Right lobe of liver (tissue), 6 donors: ENCODE measurements at regions not wholly inside any gene's neighbourhood (a gene's known extent, or its start where the extent isn't known, plus 50 kb on each side); places are given as distances from the start of the nearest gene placed in this dataset.

Source experiments
- ATAC-seq, 4 donors: fragments of 200-7000 bp; cut with Tn5 transposase; one replicate each; pipeline ENCODE4 v1.9.1; 2020; ENCODE audit warnings: mild to moderate bottlenecking in 4 of 4, moderate library complexity in 4 of 4
- DNase-seq, 3 donors: peaks; one replicate each; pipeline ENCODE4 v3.0.0-alpha.2; 2020
- H3K27ac ChIP-seq, 3 donors: fragments of 200-600 bp; one replicate each; pipeline ENCODE4 v1.8.0; 2022
- H3K27me3 ChIP-seq, 2 donors: fragments of 200-600 bp; one replicate each; pipeline ENCODE4 v1.8.0; 2022
- H3K36me3 ChIP-seq, 4 donors: fragments of 200-600 bp; sonication (generic) in 1 of 4; one replicate each; pipeline versions ENCODE4 v1.5.1 to v1.8.0; 2017 to 2022; ENCODE audit warnings: control low read depth in 1 of 4
- H3K4me1 ChIP-seq, 4 donors: fragments of 200-600 bp; sonication (generic) in 1 of 4; one replicate each; pipeline versions ENCODE4 v1.5.1 to v1.8.0; 2017 to 2022; ENCODE audit warnings: control low read depth in 1 of 4
- H3K4me3 ChIP-seq, 3 donors: fragments of 200-600 bp; one replicate each; pipeline ENCODE4 v1.8.0; 2022
- H3K9me3 ChIP-seq, 4 donors: fragments of 200-600 bp; sonication (generic) in 1 of 4; one replicate each; pipeline versions ENCODE4 v1.5.1 to v1.8.0; 2017 to 2022; ENCODE audit warnings: control low read depth in 1 of 4
- POLR2A ChIP-seq: fragments of 450-650 bp; IDR thresholded peaks from one replicate; pipeline ENCODE4 v1.6.1; 2017; ENCODE audit warnings: antibody characterized with exemption, mild to moderate bottlenecking
- WGBS: methylation state at CpG from one replicate; pipeline ENCODE4 v1.1.6; 2018; ENCODE audit warnings: low coverage, low lambda C conversion rate; ENCODE audit not compliant: insufficient coverage; ENCODE audit errors: missing lambda C conversion rate; 5-methylcytosine and 5-hydroxymethylcytosine counted together
- intact Hi-C, 2 donors: fragments of 100-400 bp; cut with DNase I; formaldehyde crosslinking; loops; one replicate each; pipeline versions ENCODE4 v1.11.2 to v1.14.1; 2022
- TF ChIP-seq, protein P1 (sequence below), 4 donors: fragments of 200-600 bp in 3 of 4; fragments of 450-650 bp in 1 of 4; IDR thresholded peaks; one replicate each; pipeline versions ENCODE4 v1.5.1 to v1.8.0; 2016 to 2022; ENCODE audit warnings: antibody characterized with exemption in 4 of 4, mild to moderate bottlenecking in 2 of 4
- donor health status: DM: no; HTN: yes; CAD: no.
- donor health status: DM: no; HTN: no; CAD: no.
- donor health status: DM: no; HTN: no; CAD: no.
- donor health status: DM: no; HTN: yes; CAD: no.
- donor health status: DM: no; HTN: yes; CAD: no.

DNA sequence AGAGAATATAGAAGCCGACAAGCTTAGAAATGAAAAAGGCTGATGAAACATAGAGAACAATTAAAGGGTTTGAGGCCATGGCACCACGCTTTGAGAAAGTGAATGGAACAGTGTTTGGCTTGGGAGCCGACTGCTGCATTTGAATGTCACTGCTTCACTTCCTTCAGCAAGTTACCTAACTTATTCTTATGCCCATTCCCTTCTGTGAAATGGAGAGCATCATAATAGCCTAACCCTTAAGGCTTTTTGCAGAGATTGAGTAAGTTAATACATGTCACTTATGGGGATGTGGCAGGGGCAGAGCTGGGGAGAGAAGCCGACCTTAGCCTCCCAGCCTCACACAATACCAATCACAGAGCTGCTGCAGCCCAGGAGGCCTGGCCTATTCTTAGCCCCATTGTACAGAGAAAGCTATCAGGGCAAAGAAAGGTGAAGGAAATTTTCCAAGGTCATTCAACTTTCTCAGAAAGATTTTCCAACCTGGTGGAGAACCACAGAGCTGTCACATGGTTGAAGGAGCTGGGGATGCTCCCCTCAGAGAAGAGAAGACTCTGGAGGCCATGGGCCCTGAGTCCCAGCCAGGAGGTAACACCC lies 186.0 kb upstream of the GDF10 start:
- H3K27ac ChIP-seq: no peak overlapping the region
- WGBS: 78% methylated on average over 4 of the region's 4 CpGs
- ATAC-seq (no peak), DNase-seq (no peak)
- TF ChIP-seq, protein P1, sequence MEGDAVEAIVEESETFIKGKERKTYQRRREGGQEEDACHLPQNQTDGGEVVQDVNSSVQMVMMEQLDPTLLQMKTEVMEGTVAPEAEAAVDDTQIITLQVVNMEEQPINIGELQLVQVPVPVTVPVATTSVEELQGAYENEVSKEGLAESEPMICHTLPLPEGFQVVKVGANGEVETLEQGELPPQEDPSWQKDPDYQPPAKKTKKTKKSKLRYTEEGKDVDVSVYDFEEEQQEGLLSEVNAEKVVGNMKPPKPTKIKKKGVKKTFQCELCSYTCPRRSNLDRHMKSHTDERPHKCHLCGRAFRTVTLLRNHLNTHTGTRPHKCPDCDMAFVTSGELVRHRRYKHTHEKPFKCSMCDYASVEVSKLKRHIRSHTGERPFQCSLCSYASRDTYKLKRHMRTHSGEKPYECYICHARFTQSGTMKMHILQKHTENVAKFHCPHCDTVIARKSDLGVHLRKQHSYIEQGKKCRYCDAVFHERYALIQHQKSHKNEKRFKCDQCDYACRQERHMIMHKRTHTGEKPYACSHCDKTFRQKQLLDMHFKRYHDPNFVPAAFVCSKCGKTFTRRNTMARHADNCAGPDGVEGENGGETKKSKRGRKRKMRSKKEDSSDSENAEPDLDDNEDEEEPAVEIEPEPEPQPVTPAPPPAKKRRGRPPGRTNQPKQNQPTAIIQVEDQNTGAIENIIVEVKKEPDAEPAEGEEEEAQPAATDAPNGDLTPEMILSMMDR (IDR thresholded peaks at IDR 0.05): no peak
- TF ChIP-seq POLR2A: no peak
- no peaks in the 10 kb centered on the region for H3K36me3 ChIP-seq
- intact Hi-C loops: no loop called here
- no peak overlapping the region for H3K4me3 ChIP-seq
- H3K27me3 ChIP-seq: no peaks in the 10 kb centered on the region
- no peaks in the 10 kb centered on the region for H3K9me3 ChIP-seq
- H3K4me1 ChIP-seq: no peaks in the 10 kb centered on the region

DNA sequence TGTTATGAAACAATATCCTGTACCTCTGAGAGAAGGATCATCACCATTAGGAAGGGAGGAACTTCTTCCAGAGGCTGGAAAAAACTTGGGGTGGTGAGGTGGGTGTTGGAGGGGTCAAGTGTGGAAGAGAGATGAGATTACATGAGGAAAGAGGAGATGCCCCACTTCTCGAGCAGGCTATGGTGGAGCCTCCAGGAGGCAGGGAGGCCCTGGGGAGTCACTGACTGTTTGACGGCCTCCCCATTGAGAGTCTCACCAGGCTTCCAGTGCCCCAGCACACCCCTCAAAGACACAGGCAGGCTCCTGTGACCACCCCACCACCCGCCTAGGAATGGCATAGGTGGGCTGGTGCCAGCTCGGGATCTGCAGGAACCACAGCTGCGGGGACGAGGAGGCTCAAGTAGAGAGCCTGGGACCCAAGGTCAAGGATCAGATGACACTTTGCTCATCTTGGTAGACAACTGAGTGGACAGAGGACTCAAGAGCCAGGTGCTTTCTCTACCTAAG lies 185.3 kb upstream of the GDF10 start:
- TF ChIP-seq POLR2A: no peak
- TF ChIP-seq, protein P1 (IDR thresholded peaks at IDR 0.05): no peak
- DNase-seq: no peak
- Histone ChIP-seq H3K27me3 (no peaks in the 10 kb centered on the region), H3K9me3 (no peaks in the 10 kb centered on the region), H3K36me3 (no peaks in the 10 kb centered on the region), H3K4me3 (no peak overlapping the region), H3K4me1 (no peaks in the 10 kb centered on the region), H3K27ac (no peak overlapping the region)
- WGBS: 80% methylated on average over 4 of the region's 6 CpGs
- intact Hi-C loops: no loop called here
- no peak for ATAC-seq

DNA sequence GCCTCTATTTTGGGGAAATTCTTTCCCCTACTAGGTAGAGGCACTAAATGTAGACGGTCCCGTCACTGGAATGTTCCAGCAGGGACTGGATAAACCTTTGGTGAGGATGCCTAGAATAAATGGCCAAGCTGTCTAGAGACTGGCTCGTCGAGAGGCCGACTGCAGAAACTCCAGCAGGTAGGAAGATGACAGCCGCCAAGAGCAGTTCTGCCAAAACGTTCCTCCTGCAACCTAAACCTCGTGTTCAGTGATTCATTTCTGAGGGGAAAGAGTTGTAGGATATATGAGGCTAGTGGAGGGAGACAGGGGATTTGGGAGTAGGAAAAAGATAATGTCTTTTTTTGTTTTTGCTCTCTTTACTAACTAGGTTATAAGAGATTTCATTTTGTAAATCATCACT lies 184.7 kb upstream of the GDF10 start:
- intact Hi-C loops: no loop called here
- H3K27ac ChIP-seq: no peak overlapping the region
- 72% methylated on average over 8 of the region's 8 CpGs for WGBS
- ATAC-seq (no peak), DNase-seq (no peak)
- no peaks in the 10 kb centered on the region for H3K4me1 ChIP-seq
- no peaks in the 10 kb centered on the region for H3K9me3 ChIP-seq
- no peak overlapping the region for H3K4me3 ChIP-seq
- no peaks in the 10 kb centered on the region for H3K27me3 ChIP-seq
- no peaks in the 10 kb centered on the region for H3K36me3 ChIP-seq
- TF ChIP-seq, protein P1 (IDR thresholded peaks at IDR 0.05): no peak
- no peak for TF ChIP-seq POLR2A

DNA sequence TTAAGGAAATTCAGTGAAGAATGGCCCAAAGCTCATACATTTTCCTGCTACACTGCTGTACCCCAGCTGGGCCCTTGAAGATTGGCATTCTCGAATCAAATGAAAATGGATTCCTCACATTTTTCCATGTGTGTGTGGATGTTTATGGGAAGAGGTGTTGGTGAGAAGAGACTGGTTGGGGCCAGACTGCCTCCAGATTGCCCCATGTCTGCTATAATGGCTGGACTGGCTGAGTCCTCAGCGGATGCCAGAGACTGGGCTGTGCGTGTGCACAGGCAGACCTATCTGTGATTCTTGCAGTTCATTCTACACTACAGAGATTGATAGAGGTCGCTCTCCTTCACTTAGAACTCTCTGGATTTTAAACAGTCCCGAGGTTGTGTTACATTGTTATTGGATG lies 183.6 kb upstream of the GDF10 start:
- H3K4me1 ChIP-seq: no peaks in the 10 kb centered on the region
- TF ChIP-seq, protein P1 (IDR thresholded peaks at IDR 0.05): no peak
- no peak for TF ChIP-seq POLR2A
- DNase-seq (no peak), ATAC-seq (no peak)
- intact Hi-C loops: no loop called here
- H3K4me3 ChIP-seq: no peak overlapping the region
- H3K9me3 ChIP-seq: no peaks in the 10 kb centered on the region
- no peaks in the 10 kb centered on the region for H3K27me3 ChIP-seq
- no peaks in the 10 kb centered on the region for H3K36me3 ChIP-seq
- no peak overlapping the region for H3K27ac ChIP-seq
- 72% methylated on average over 5 of the region's 5 CpGs for WGBS

DNA sequence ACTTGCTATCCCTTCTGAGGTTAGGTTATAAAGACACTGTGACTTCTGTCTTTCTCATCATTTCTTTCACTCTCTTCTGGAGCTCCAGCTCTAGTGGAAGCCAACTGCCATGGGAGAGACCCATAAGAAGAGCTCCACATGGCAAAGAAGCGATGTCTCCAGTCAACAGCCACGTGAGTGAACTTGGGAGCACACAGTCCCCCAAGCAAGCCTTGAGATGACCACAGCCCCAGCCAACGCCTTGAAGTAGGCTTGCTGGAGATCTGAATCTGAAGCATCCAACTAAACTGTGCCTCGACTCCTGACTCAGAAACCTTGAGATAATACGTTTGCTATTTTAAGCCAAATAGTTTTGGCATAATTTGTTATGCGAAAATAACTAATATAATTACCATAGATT lies 181.7 kb upstream of the GDF10 start:
- Histone ChIP-seq H3K27ac (no peak overlapping the region), H3K4me3 (no peak overlapping the region), H3K4me1 (no peaks in the 10 kb centered on the region), H3K9me3 (no peaks in the 10 kb centered on the region), H3K27me3 (no peaks in the 10 kb centered on the region), H3K36me3 (no peaks in the 10 kb centered on the region)
- WGBS: 57% methylated on average over 6 of the region's 6 CpGs
- TF ChIP-seq, protein P1 (IDR thresholded peaks at IDR 0.05): no peak
- intact Hi-C loops: no loop called here
- ATAC-seq: no peak
- DNase-seq: no peak
